HG03066 (cell line): ENCODE measurements at regions not wholly inside any gene's neighbourhood (a gene's known extent, or its start where the extent isn't known, plus 50 kb on each side); places are given as distances from the start of the nearest gene placed in this dataset.
"Not testable (repeated sequence)": the region's sequence is repeated elsewhere in the genome, so short reads cannot be mapped to it uniquely, and the experiment has no call there.

ENCODE experiments used
- ATAC-seq: cut with Tn5 transposase; IDR thresholded peaks from one replicate; pipeline ENCODE4 v1.9.1; 2021; ENCODE audit warnings: low read depth; ENCODE audit not compliant: unreplicated experiment

GRCh38 chr2:20130821-20131645 is 79.6 kb upstream of the LAPTM4A start:
- no peak for ATAC-seq

- no peak for ATAC-seq
Observed at GRCh38 chr2:20130160-20130560, 78.7 kb upstream of the LAPTM4A start.

DNA sequence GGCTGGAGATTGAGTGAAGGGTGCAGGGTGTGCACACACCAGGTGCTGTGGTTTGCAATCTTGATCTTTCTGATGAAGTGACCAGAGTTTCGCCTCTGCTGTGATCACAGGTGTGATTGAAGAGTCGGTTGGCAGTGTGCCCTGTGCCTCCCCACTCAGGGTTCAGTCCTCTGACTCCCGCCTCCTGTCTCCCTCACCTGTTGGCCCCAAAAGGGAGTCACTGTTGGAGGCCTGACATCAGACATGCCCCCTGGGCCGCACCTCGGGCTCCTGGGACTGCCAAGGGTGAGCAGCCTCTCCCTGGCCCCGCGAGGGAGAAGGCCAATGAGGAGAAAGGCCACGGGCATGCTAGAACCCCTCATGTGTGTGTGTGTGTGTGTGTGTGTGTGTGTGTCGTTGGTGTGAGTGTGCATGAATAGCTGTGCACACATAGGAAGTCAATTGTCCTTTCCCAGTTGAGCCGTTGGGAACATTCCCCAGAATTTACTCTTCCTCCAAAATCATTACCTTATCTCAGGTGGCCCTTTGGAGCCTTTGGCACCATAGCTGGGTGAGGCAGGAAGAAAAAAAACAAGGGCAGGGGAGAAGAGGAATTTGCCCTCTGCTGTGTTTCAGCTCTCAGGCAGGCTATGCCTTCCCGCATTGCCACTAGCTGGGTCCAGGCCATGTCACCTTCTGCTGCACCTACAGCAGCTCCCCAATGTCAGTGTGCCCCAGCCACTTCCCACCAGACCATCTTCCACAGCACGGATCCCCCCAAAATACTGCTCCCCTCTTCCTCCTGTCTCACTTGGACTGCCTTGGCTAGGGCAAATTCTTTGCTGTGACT is 78.1 kb upstream of the LAPTM4A start:
- ATAC-seq = no peak

- no peak for ATAC-seq
Observed at GRCh38 chr2:20128506-20129330, 77.3 kb upstream of the LAPTM4A start.

- no peak for ATAC-seq
Observed at GRCh38 chr2:20126469-20126868, 75.0 kb upstream of the LAPTM4A start.

DNA sequence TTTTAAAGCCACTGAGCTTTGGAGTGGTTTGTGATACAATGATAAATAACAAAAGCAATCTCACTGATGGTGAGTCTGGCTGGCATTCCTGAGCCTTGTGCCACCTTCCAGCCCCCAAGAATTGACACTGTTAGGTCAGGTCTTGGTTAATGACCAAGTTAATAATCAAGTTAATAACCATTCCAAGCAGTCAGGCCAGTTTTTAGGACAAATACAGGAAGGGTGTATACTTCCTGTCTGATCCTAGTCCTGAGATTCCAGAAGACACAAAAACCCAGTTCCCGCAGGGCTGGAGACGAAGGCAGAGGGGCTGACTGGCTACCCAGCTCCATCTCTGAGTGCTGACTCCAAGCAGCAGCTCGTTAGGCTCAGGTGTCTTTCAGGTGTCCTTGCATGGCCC is 74.6 kb upstream of the LAPTM4A start:
- ATAC-seq = no peak

DNA sequence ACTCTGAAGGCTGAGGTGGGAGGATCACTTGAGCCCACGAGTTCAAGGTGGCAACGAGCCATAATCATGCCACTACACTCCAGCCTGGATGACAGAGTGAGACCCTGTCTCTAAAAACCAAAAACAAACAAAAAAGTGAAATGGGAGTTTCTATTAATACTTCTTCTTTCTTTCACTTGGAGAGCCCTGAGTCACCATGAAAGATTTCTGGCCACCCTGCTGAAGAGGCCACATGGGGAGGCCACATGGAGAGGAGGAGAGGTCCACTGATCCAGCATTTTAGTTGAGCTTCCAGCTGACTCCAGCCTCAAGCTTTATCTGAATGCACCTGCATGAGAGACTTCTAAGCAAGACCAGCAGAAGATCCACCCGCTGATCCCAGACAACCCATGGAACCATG is 74.2 kb upstream of the LAPTM4A start:
- no peak for ATAC-seq

- no peak for ATAC-seq
Observed at GRCh38 chr2:20125164-20125563, 73.7 kb upstream of the LAPTM4A start.

DNA sequence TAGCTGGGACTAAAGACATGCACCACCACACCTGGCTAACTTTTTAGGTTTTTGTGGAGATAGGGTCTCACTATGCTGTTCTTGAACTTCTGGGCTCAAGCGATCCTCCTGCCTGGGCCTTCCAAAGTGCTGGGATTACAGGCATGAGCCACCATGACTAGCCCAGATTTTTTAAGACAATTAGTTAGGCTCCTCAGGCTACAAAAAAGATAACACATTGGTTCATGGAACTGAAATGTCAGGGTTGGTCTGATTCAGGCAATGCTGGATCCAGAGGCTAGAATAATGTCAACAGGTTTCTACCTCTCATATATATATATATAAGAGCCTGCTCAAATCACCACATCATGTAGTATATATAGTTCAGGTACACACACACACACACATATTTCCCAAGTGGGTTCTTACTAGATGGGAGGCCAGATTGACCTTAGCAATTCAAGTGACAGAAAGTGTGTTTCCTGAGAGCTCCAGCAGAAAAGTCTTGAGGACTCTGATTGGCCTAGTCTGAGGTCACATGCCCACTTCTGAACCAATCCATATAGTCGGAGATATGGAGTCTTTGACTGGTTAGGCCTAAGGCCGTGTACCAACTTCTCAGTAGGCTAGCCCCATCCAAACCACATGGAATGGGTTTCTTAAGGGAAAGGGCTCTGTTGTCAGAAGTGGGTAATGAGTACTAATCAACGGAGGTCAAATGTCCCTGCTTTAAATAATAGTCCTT is 72.6 kb upstream of the LAPTM4A start:
- ATAC-seq = no peak

- ATAC-seq = no peak
Observed at GRCh38 chr2:20122864-20123263, 71.4 kb upstream of the LAPTM4A start.

DNA sequence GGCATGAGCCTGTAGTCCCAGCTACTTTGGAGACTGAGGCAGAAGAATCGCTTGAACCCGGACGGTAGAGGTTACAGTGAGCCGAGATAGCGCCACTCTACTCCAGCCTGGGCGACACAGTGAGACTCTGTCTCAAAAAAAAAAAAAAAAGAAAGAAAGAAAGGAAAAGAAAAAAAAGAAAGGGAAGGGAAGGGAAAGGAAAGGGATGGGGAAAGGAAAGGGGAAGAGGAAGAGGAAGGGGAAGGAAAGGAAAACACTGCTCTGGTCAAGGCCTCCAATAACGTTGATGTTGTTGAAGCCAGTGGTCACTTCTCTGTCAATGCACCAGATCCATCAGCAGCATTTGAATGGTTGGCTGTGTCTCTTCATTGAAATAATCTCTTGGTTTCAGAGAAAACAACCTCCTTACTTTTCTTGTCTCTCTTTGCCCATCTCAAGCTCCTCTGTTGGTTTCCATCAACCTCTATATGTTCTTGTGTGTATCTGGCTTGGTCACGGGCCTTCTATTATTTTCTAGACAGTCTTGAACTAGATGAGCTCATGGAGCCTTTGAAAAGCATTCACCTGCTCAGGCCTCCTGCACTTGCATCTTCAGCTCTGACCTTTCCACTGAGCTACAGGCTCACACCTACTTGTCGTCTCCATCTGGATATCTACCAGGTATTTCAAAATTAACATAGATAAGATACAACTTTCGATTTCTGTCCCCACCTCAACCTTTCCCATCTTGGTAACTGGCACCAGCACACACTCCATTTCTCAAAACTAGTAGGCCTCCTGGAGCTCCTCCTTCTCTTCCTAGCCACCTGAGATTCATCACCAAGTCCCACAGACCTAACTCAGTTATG is 69.4 kb upstream of the LAPTM4A start:
- no peak for ATAC-seq

GRCh38 chr2:20118051-20118450 is 66.6 kb upstream of the LAPTM4A start:
- no peak for ATAC-seq

DNA sequence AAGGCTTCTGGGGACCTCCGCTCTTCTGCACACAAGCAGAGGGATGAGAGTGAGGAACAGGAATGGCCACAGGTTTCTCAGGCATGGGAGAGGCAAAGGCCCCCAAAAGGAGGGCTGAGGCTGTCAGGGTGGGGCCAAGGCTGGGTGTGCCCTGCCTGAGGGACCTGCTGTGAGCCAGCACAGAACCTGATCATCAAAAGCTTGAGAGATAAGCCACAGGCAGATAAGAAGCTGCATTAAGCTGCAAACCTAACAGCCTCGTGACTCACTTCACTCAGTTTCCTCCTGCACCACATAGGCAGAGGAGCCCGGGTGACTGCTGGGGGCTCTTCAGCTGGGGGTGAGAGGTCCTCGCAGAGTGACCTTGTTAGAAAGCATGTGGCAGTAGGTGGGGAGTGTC is 64.5 kb upstream of the LAPTM4A start:
- no peak for ATAC-seq

GRCh38 chr2:20115374-20115773 is 63.9 kb upstream of the LAPTM4A start:
- ATAC-seq = no peak

DNA sequence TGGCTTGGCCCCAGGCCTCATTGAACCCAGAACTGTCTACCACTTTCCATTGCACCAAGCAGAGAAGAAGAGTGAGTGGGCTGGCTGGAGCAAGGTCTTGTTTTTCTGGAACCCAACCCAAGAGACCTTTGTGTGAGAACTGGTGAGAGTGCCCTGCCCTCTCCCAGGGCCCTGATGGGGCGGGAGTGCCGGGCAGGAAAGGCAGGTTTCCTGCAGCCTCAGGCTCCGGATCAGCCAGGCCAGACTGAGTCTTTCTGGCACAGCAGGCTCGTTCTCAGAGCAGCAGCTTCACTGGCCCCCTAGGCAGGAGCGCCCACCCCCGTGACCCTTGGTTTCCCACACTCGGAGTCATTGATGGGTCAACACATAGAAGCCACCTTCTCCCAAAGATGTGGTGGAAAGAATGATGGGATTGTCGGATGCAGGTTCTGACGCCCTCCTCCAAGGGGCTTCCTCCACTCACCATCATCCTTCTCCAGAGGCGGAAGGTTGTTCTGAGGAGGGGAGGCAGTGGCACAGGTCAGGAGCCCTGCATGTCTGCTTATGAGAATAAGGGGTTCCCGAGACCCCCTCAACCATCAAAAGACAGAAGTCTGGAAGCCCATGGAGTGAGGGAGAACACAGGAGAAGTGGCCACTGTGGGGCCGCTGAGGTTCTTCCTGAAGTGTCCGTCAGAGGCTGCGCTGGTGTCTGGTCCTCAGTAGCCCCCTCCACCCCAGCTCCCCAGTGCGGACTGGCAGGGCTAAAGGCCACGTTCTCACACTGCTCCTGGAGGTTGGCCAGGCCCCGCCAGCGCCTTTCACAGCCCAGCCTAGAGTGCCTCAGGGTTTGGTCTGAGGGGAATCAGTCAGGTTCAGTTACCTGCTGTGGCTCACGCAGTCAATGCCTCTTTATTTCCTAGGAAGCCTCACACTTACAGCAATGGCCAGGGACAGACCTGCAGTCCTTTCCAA is 62.8 kb upstream of the LAPTM4A start:
- ATAC-seq = no peak

DNA sequence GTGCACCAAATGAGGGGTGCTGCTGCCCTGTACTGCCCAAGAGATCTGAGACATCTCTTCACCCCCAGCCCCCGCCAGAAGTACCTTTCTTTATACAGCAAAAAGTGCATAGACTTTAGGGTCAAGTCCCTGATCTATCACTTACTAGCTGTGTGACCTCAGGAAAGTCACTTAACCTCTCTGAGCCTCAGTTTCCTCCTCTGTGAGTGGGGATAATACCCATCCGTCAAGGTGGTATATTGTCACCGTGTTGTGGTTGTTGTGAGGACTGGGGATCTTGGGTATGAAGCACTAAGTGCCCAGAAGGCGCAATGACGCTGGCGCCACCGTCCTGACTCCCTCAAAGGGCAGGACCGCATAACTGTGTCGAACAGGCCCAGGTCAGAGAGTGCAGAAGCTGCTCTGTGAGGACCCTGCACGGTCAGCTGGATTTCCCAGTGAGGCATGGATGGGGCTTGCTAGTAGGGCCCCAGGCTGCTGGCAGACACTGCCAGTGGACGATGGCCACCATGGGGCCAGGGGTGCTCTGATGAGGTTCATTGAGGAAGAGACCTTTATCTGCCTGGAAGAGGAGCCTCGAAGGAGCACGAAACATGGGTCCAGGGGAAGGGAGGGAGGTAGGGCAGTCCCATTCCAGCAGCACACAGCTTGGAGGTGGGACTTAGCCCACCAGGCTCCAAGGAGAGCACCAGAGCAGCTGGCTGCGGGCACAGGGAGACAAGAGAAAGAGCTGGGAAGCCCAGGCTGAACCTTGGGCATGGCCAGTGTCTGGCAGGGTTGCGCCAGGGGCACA is 61.8 kb upstream of the LAPTM4A start:
- ATAC-seq = no peak

- ATAC-seq = not testable (repeated sequence)
Observed at GRCh38 chr2:20112361-20112760, 60.9 kb upstream of the LAPTM4A start.
